D721Med (cell line): ENCODE measurements at regions not wholly inside any gene's neighbourhood (a gene's known extent, or its start where the extent isn't known, plus 50 kb on each side); places are given as distances from the start of the nearest gene placed in this dataset.

Experiments
- DNase-seq: peaks from one replicate; pipeline ENCODE4 v3.0.0; 2011; ENCODE audit warnings: low spot score; ENCODE audit not compliant: insufficient read length
- FAIRE-seq: peaks from 2 replicates; lab custom pipeline; 2011; peaks lifted over from hg19 to GRCh38; lab: Jason Lieb, UNC
- TF ChIP-seq, protein P1 (sequence below): IDR thresholded peaks from 2 replicates; pipeline ENCODE4 v1.5.1; 2012; ENCODE audit warnings: mild to moderate bottlenecking, control low read depth; ENCODE audit not compliant: insufficient read depth; ENCODE audit errors: missing control alignments

DNA sequence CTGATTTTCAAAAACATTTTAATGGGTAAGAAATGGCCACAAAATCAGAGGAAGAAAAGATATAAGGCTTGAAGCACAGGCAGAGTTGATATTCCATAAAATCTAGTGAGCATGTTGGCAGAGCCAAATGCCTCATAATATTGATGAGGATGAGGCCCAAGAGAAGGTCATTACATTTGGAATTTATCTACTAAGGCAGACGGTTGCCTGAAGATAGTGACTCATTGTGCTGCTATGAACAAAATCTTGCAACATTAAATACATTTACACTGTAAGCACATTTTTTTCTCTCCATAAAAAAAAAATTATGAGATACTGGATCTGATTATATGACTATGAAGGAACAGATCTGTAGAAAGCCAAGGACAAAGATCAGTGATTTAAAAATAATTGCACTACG is 881.4 kb upstream of the CHORDC1 start:
- DNase-seq (no peak), FAIRE-seq (no peak)

DNA sequence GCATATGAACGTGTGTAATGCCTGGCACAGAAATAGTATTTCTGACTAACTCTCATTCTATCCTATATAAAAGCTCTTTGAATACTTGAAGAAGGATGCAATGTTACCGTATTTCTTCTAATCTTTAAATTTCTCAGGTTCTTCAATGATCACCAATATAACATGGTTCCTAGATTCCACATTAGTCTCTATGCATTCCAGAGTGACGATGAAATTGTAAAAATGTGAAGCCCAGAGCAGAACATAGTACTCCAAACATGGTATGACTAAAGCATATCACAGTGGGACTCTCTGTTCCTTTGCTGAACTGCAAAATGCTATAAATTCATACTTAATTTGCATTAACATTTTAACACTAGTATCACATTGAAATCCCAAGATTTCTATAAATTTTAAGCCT is 877.6 kb upstream of the CHORDC1 start:
- DNase-seq (no peak), FAIRE-seq (no peak)
- TF ChIP-seq, protein P1, sequence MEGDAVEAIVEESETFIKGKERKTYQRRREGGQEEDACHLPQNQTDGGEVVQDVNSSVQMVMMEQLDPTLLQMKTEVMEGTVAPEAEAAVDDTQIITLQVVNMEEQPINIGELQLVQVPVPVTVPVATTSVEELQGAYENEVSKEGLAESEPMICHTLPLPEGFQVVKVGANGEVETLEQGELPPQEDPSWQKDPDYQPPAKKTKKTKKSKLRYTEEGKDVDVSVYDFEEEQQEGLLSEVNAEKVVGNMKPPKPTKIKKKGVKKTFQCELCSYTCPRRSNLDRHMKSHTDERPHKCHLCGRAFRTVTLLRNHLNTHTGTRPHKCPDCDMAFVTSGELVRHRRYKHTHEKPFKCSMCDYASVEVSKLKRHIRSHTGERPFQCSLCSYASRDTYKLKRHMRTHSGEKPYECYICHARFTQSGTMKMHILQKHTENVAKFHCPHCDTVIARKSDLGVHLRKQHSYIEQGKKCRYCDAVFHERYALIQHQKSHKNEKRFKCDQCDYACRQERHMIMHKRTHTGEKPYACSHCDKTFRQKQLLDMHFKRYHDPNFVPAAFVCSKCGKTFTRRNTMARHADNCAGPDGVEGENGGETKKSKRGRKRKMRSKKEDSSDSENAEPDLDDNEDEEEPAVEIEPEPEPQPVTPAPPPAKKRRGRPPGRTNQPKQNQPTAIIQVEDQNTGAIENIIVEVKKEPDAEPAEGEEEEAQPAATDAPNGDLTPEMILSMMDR, result no peak

More for the DNA sequence above, 881.4 kb upstream of the CHORDC1 start:
- TF ChIP-seq, protein P1, result no peak

DNA sequence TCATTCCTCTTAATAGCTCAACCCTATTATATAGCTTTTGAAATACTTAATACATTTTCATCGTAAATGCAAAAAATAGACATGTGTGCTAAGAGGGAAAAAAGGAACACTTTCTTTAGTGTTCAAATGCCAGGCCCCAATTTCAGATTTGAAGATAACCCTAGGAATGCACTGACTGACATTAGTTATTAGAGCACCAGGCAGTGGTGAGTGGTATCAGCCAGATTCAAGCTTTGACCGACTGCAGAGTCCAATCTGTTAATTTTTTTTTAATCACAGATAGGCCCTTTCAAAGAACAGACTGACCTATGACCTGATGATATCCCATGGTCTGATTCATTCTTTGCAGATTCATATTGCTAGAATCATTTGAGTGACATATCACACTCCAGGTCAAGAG is 874.2 kb upstream of the CHORDC1 start:
- DNase-seq (no peak), FAIRE-seq (no peak)
- TF ChIP-seq, protein P1, result no peak

DNA sequence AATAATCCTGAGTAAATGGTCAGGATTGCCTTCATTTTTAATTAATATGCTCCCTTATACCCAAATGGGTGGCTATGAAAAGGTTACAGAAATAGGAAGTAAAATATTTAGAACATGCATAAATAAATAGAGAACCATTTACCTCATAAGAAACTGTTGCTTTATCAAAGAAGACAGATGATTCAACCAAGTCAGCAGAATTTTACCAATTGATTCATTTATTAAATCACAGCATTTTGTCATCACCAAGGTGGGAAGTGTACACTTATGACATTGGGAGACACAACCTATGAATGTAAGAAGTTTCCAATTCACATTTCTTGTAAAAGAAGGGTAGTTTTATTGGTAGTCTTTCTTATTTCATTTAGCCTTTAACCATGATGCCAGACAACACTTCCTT is 870.3 kb upstream of the CHORDC1 start:
- TF ChIP-seq, protein P1, result no peak
- FAIRE-seq (no peak), DNase-seq (no peak)

DNA sequence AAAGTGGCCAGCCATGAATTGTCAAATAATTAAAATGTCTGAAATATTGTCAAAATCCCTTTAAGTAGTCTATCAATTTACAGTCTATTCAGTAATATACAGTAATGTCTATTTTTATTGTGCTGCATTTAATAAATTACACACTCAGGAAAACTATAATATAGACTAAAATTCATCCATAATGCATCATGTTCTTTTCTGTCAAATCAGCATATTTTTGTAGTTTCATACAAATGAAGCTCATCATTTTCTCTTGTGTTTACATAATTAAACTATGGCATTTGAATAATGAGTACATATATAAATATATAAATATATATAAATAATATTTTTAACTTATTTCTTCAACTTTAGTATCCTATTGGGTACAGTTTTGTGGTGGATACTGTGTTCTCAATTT is 868.7 kb upstream of the CHORDC1 start:
- no peak for FAIRE-seq
- TF ChIP-seq, protein P1, result no peak
- DNase-seq, result no peak

DNA sequence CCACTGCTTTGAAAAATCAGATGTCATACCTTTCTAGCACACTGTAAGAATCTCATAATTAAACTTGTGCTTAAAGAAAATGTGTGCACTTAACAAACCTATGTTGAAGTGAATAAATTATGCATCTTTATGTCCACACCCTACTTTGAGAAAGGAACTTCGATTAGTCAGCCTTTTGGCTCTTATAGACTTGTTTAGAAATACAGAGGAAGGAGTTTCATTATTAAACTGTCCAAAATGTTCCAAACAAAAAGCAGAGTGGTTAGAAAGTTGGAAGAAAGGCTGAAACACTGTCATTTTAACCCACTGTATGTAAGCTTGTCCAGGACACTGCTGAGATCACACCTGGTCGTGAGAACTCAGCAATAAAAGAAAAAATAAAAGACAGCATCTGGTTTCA is 863.2 kb upstream of the CHORDC1 start:
- TF ChIP-seq, protein P1, result no peak
- FAIRE-seq, result no peak
- DNase-seq, result no peak

DNA sequence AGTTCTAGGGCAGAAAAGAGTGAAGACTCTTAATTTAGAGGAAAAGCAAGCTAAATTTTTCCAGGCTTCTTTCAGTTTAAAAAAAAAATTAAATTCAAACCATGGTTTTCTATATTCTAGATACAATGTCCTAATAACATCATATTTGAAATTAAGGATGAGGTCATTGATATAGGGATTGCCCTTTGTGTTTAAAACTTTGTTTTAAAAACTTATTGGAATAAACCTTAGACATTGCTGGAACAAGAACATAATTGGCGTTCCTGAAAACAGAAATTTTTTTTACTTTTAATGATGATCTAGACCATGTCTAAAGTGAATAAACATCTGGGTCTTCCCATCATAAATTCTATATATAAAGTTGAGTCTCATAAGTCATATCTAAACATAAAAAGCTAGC is 859.4 kb upstream of the CHORDC1 start:
- FAIRE-seq (no peak), DNase-seq (no peak)
- TF ChIP-seq, protein P1, result no peak
